SU-DHL-6 (cell line): ENCODE measurements at regions not wholly inside any gene's neighbourhood (a gene's known extent, or its start where the extent isn't known, plus 50 kb on each side); places are given as distances from the start of the nearest gene placed in this dataset.

Experiments used
- H2AFZ ChIP-seq: fragments of 200-600 bp; sonication (generic); 2 replicates; pipeline ENCODE4 v1.6.1; 2014; ENCODE audit warnings: low read depth, mild to moderate bottlenecking, moderate library complexity, mixed read lengths, antibody characterized with exemption, low read length; ENCODE audit not compliant: severe bottlenecking
- H3F3A ChIP-seq: fragments of 200-600 bp; shearing (Covaris generic); 2 replicates; pipeline ENCODE4 v1.6.0; 2016; ENCODE audit warnings: antibody characterized with exemption, mild to moderate bottlenecking; ENCODE audit not compliant: insufficient read depth
- H3K27ac ChIP-seq: fragments of 200-600 bp; sonication (generic); 2 replicates; pipeline ENCODE4 v1.5.1; 2016; ENCODE audit warnings: low read depth, mild to moderate bottlenecking, low read length, moderate library complexity, mixed read lengths
- H3K27me3 ChIP-seq: fragments of 200-600 bp; sonication (generic), shearing (Covaris generic); 2 replicates; pipeline ENCODE4 v1.6.0; 2014; ENCODE audit warnings: mild to moderate bottlenecking, low read length
- H3K36me3 ChIP-seq: fragments of 200-600 bp; sonication (generic); 2 replicates; pipeline ENCODE4 v1.6.1; 2014; ENCODE audit warnings: mild to moderate bottlenecking, low read length, mixed read lengths
- H3K4me2 ChIP-seq: fragments of 300-600, 200-600 bp; shearing (Covaris generic), sonication (generic); 2 replicates; pipeline ENCODE4 v1.6.0; 2014; ENCODE audit warnings: low read length, low read depth, mild to moderate bottlenecking; ENCODE audit not compliant: poor library complexity, severe bottlenecking
- H3K4me3 ChIP-seq: fragments of 200-600 bp; sonication (generic); 2 replicates; pipeline ENCODE4 v1.5.1; 2014; ENCODE audit warnings: antibody characterized with exemption, low read length, mild to moderate bottlenecking, mixed read lengths; ENCODE audit not compliant: insufficient read depth, poor library complexity, severe bottlenecking
- H3K79me2 ChIP-seq: fragments of 200-600 bp; sonication (generic); 2 replicates; pipeline ENCODE4 v1.6.1; 2014; ENCODE audit warnings: mild to moderate bottlenecking, low read length, moderate library complexity; ENCODE audit not compliant: insufficient read depth
- H3K9ac ChIP-seq: fragments of 200-600 bp; sonication (generic); 2 replicates; pipeline ENCODE4 v1.7.0; 2014; ENCODE audit warnings: mild to moderate bottlenecking, low read length
- H3K9me2 ChIP-seq: fragments of 200-600 bp; sonication (generic); replicated peaks from 2 replicates; pipeline ENCODE4 v1.6.1; 2014; ENCODE audit warnings: low read length; ENCODE audit not compliant: insufficient read depth
- H3K9me3 ChIP-seq: fragments of 200-600 bp; sonication (generic); 2 replicates; pipeline ENCODE4 v1.6.1; 2014; ENCODE audit warnings: low read length, mixed read lengths; ENCODE audit not compliant: insufficient read depth
- H4K20me1 ChIP-seq: fragments of 200-600 bp; sonication (generic); 2 replicates; pipeline ENCODE4 v1.6.1; 2014; ENCODE audit warnings: low read depth, mild to moderate bottlenecking, antibody characterized with exemption, low read length, moderate library complexity, mixed read lengths
- CTCF ChIP-seq: fragments of 200-600 bp; sonication (generic); IDR thresholded peaks from one replicate; pipeline ENCODE4 v1.5.1; 2017; ENCODE audit warnings: antibody characterized with exemption, mild to moderate bottlenecking, low read length, moderate library complexity; ENCODE audit not compliant: insufficient read depth, poor library complexity, severe bottlenecking
- EZH2phosphoT487 ChIP-seq: fragments of 200-600 bp; sonication (generic), shearing (Covaris generic); conservative IDR thresholded peaks from 2 replicates; pipeline ENCODE4 v1.6.1; 2018; ENCODE audit warnings: mild to moderate bottlenecking, antibody characterized with exemption, low read length, moderate library complexity, mixed read lengths

DNA sequence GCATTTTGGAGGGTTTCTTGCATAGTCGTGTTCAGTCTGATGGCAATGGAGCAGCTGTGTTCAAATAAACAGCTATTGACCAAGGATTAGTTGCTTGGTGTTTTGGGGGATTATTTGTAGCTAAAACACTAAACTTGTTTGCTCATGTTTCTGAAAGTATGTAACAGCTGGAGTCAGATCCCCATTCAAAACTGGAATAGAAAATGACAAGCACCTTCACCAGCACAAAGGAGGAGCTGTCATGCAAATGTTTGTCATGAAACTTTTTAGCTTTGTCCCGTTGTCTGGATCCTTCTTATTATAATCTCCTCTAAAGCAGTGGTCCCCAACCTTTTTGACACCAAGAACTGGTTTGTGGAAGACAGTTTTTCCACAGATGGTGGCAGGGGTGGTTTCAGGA lies 96.9 kb upstream of the ZNF236 start:
- Histone ChIP-seq H3K4me2 (no peak overlapping the region), H3K9me3 (no peaks in the 10 kb centered on the region)

DNA sequence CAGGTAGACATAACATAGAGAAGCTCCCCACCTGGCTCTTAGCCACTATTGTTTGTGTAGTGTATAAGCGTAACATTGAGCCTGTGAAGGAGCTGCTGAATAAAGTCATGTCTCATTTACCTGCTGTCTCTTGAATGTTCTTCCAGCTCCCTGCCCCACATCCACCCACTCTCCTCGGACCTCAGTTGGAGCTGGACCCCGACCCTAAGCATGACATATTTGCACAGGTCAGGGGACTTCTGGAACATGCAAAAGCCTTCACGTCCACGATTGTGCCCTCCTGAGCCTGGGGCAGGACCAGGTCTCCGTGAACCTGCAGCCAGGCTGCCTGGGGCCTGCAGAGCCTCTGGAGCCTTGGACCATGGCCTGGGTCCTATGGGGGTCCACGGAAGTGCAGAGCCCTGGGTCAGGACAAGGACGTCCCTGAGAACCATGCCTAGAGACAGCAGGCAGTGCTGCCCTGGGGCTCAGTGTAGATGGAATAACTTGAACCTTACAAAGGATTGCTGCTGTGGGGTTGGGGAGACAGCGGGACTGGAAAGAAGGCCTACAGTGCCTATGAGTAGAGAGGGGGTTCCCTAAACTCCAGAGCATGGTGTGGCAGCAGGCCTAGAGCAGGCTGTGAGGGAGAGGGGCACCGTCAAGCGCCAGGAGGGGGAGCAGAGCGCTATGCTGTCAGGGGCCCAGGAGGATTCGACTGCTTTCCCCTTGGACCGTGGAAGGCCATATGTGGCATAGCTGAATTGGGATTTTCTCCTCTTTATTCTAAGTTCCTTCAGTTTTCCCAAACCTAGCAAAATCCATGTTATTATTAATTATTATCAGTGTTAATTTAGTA lies 99.9 kb upstream of the ZNF236 start:
- no peaks in the 10 kb centered on the region for H3F3A ChIP-seq
- no peak overlapping the region for H3K9ac ChIP-seq
- H3K9me3 ChIP-seq, result no peaks in the 10 kb centered on the region
- no peaks in the 10 kb centered on the region for H3K36me3 ChIP-seq
- H3K4me2 ChIP-seq, result no peak overlapping the region
- no peaks in the 10 kb centered on the region for H3K9me2 ChIP-seq
- H2AFZ ChIP-seq, result no peak overlapping the region
- H3K27me3 ChIP-seq, result no peaks in the 10 kb centered on the region
- H3K27ac ChIP-seq, result no peak overlapping the region
- H3K79me2 ChIP-seq, result no peaks in the 10 kb centered on the region
- H3K4me3 ChIP-seq, result no peak overlapping the region
- no peaks in the 10 kb centered on the region for H4K20me1 ChIP-seq
- TF ChIP-seq EZH2phosphoT487 (no peak), CTCF (no peak)

More for the DNA sequence above, 96.9 kb upstream of the ZNF236 start:
- no peaks in the 10 kb centered on the region for H3F3A ChIP-seq
- H3K4me3 ChIP-seq, result no peak overlapping the region
- H3K79me2 ChIP-seq, result no peaks in the 10 kb centered on the region
- no peak overlapping the region for H2AFZ ChIP-seq
- H3K9me2 ChIP-seq, result no peaks in the 10 kb centered on the region
- H3K27ac ChIP-seq, result no peak overlapping the region
- no peaks in the 10 kb centered on the region for H3K27me3 ChIP-seq
- no peaks in the 10 kb centered on the region for H4K20me1 ChIP-seq
- H3K9ac ChIP-seq, result no peak overlapping the region
- H3K36me3 ChIP-seq, result no peaks in the 10 kb centered on the region
- TF ChIP-seq EZH2phosphoT487 (no peak), CTCF (no peak)

- no peaks in the 10 kb centered on the region for H3F3A ChIP-seq
- H3K27me3 ChIP-seq, result no peaks in the 10 kb centered on the region
- no peaks in the 10 kb centered on the region for H4K20me1 ChIP-seq
- H3K4me2 ChIP-seq, result no peak overlapping the region
- no peaks in the 10 kb centered on the region for H3K9me3 ChIP-seq
- no peaks in the 10 kb centered on the region for H3K79me2 ChIP-seq
- H3K27ac ChIP-seq, result no peak overlapping the region
- H3K9me2 ChIP-seq, result no peaks in the 10 kb centered on the region
- no peak overlapping the region for H2AFZ ChIP-seq
- TF ChIP-seq CTCF, result no peak
- TF ChIP-seq EZH2phosphoT487, result no peak
- H3K4me3 ChIP-seq, result no peak overlapping the region
- no peaks in the 10 kb centered on the region for H3K36me3 ChIP-seq
- H3K9ac ChIP-seq, result no peak overlapping the region
Measured at GRCh38 chr18:76721207-76721996, 101.0 kb upstream of the ZNF236 start.
